Osteoblast (primary cell): ENCODE measurements at regions not wholly inside any gene's neighbourhood (a gene's known extent, or its start where the extent isn't known, plus 50 kb on each side); places are given as distances from the start of the nearest gene placed in this dataset.

Experiments
- DNase-seq: peaks from one replicate; pipeline ENCODE4 v3.0.0; 2011; ENCODE audit warnings: low spot score, mixed read lengths; ENCODE audit not compliant: insufficient read length; ENCODE audit errors: missing footprints
- H2AFZ ChIP-seq: 2 replicates; pipeline ENCODE4 v1.6.0; 2011; ENCODE audit warnings: mild to moderate bottlenecking, low read length
- H3K27ac ChIP-seq: 2 replicates; pipeline ENCODE4 v1.5.1; 2011; ENCODE audit warnings: mild to moderate bottlenecking, low read depth, low read length, moderate library complexity
- H3K27me3 ChIP-seq: 2 replicates; pipeline ENCODE4 v1.6.0; 2012; ENCODE audit warnings: mild to moderate bottlenecking, control low read depth, inconsistent platforms, low read length, moderate library complexity; ENCODE audit not compliant: insufficient read depth
- H3K36me3 ChIP-seq: 2 replicates; pipeline ENCODE4 v1.5.1; 2011; ENCODE audit warnings: mild to moderate bottlenecking, low read length, control low read depth, moderate library complexity; ENCODE audit not compliant: insufficient read depth
- H3K4me1 ChIP-seq: 2 replicates; pipeline ENCODE4 v1.5.1; 2011; ENCODE audit warnings: mild to moderate bottlenecking, low read length, control low read depth, moderate library complexity; ENCODE audit not compliant: insufficient read depth
- H3K4me2 ChIP-seq: 2 replicates; pipeline ENCODE4 v1.6.0; 2011; ENCODE audit warnings: mild to moderate bottlenecking, low read length; ENCODE audit not compliant: insufficient read depth
- H3K4me3 ChIP-seq: fragments of 200-600 bp; sonication (generic); 3 replicates; pipeline ENCODE4 v1.5.1; 2012; ENCODE audit warnings: mild to moderate bottlenecking, low read length, inconsistent platforms; ENCODE audit not compliant: insufficient read depth
- H3K79me2 ChIP-seq: 2 replicates; pipeline ENCODE4 v1.6.0; 2012; ENCODE audit warnings: mild to moderate bottlenecking, low read length, control low read depth, inconsistent platforms; ENCODE audit not compliant: insufficient read depth
- H3K9me3 ChIP-seq: 2 replicates; pipeline ENCODE4 v1.5.1; 2011; ENCODE audit warnings: low read depth, low read length, control low read depth
- H4K20me1 ChIP-seq: 2 replicates; pipeline ENCODE4 v1.6.0; 2012; ENCODE audit warnings: mild to moderate bottlenecking, low read length, control low read depth; ENCODE audit not compliant: insufficient read depth
- CTCF ChIP-seq: IDR thresholded peaks from 2 replicates; pipeline ENCODE4 v1.5.1; 2011; ENCODE audit warnings: mild to moderate bottlenecking, low read depth, low read length, moderate library complexity; ENCODE audit errors: extremely low read depth

GRCh38 chr3:76726034-76726433 is 313.9 kb upstream of the ROBO2 start:
- H3K36me3 ChIP-seq, result no peaks in the 10 kb centered on the region

GRCh38 chr3:76728426-76728825 is 311.5 kb upstream of the ROBO2 start:
- H3K36me3 ChIP-seq, result no peaks in the 10 kb centered on the region
- no peaks in the 10 kb centered on the region for H4K20me1 ChIP-seq
- no peak overlapping the region for H3K4me3 ChIP-seq
- TF ChIP-seq CTCF, result no peak
- H3K4me1 ChIP-seq, result no peaks in the 10 kb centered on the region
- no peaks in the 10 kb centered on the region for H3K27me3 ChIP-seq
- no peaks in the 10 kb centered on the region for H3K79me2 ChIP-seq
- H3K4me2 ChIP-seq, result no peak overlapping the region
- no peak overlapping the region for H3K27ac ChIP-seq
- DNase-seq, result no peak
- H3K9me3 ChIP-seq, result no peaks in the 10 kb centered on the region
- no peak overlapping the region for H2AFZ ChIP-seq

More at GRCh38 chr3:76726034-76726433, 313.9 kb upstream of the ROBO2 start:
- no peak overlapping the region for H2AFZ ChIP-seq
- no peaks in the 10 kb centered on the region for H3K27me3 ChIP-seq
- no peaks in the 10 kb centered on the region for H3K79me2 ChIP-seq
- H3K27ac ChIP-seq, result no peak overlapping the region
- H4K20me1 ChIP-seq, result no peaks in the 10 kb centered on the region
- TF ChIP-seq CTCF, result no peak
- DNase-seq, result no peak
- H3K4me1 ChIP-seq, result no peaks in the 10 kb centered on the region
- H3K4me3 ChIP-seq, result no peak overlapping the region
- H3K4me2 ChIP-seq, result no peak overlapping the region
- H3K9me3 ChIP-seq, result no peaks in the 10 kb centered on the region

GRCh38 chr3:76731471-76731870 is 308.4 kb upstream of the ROBO2 start:
- H3K79me2 ChIP-seq, result no peaks in the 10 kb centered on the region
- no peak for TF ChIP-seq CTCF
- H3K4me1 ChIP-seq, result no peaks in the 10 kb centered on the region
- no peaks in the 10 kb centered on the region for H4K20me1 ChIP-seq
- DNase-seq, result no peak
- no peak overlapping the region for H3K27ac ChIP-seq
- no peak overlapping the region for H3K4me2 ChIP-seq
- H3K36me3 ChIP-seq, result no peaks in the 10 kb centered on the region
- no peak overlapping the region for H3K4me3 ChIP-seq
- H3K9me3 ChIP-seq, result no peaks in the 10 kb centered on the region
- no peaks in the 10 kb centered on the region for H3K27me3 ChIP-seq
- H2AFZ ChIP-seq, result no peak overlapping the region

DNA sequence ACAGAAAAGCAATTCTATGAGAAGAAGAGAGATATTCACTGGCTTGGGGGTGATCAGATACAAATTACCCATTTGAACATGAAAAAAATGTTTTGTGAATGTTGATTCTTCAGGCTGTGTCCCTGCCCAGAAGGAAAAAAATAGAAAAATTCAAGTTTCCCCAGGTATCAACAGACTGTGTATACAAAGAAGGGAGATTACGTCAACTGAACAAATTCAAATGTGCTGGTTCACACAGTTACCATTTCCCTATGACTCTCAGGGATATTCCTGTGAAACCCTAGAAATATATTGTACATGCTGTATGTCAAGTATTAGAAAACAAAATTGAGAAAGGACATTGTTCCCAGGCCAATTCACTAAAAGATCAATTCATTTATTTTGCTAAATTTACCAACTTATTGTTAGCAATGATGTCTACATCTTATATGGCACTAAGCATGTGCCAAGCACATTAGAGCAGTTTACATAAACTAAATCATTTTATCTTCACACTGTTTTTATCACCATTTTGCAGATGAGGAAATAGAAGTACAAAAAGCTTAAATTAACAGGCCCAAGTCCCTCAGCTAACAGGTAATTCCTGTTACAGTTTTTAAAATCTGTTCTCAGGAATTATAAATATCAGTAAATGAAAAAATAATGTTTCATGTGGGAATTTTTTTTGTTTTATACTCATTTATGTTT is 306.7 kb upstream of the ROBO2 start:
- Histone ChIP-seq H3K79me2 (no peaks in the 10 kb centered on the region), H3K9me3 (no peaks in the 10 kb centered on the region), H2AFZ (no peak overlapping the region), H3K27me3 (no peaks in the 10 kb centered on the region), H3K4me1 (no peaks in the 10 kb centered on the region), H3K4me3 (no peak overlapping the region), H3K27ac (no peak overlapping the region), H3K4me2 (no peak overlapping the region), H3K36me3 (no peaks in the 10 kb centered on the region), H4K20me1 (no peaks in the 10 kb centered on the region)
- no peak for TF ChIP-seq CTCF
- DNase-seq, result no peak
